ENCODE measurements at regions not wholly inside any gene's neighbourhood (a gene's known extent, or its start where the extent isn't known, plus 50 kb on each side); places are given as distances from the start of the nearest gene placed in this dataset.

DNA sequence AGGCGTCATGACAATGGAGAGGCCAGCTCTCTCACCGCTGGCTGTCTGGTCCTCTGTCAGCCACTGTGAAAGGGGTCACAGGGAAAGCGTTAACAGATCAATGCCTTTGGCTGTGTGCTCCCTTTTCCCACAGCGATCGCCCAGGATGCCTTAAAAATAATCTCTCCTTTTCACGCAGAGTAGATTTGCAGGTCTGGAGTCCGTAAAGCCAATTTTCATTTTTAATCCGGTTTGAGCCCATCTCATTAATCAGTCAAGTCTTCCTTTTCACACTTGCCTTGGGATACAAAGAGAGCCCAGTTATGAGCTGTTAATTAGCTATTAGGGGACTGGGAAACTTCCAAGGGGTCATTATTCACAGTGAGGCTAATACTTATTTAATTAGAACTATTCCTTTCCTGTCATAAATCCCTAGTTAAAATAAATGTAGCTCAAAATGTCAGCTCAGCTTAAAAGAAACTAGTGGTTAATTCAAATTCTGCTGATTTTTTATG lies 104.3 kb upstream of the RASGRP1 start:
- Histone ChIP-seq H3K27me3 (ENCODE audit: control insufficient read depth, insufficient read depth, low read length) (no peaks in the 10 kb centered on the region), H3K4me3 (ENCODE audit: low read depth, low read length) (no peak overlapping the region), H3K9me3 (ENCODE audit: control insufficient read depth in 2 of 2, low read length in 2 of 2) (no peaks in the 10 kb centered on the region), H3K4me1 (ENCODE audit: control insufficient read depth, insufficient read depth, low read length, poor library complexity, severe bottlenecking) (peaks cover 87% of the 10 kb centered on the region), H3K36me3 (ENCODE audit: control insufficient read depth, insufficient read depth, low read length) (no peaks in the 10 kb centered on the region), H3K27ac (ENCODE audit: insufficient read depth, low read length, poor library complexity, severe bottlenecking) (peak overlapping the region; percentile 96)
- Mint-ChIP-seq H3K4me1 (peaks cover 46 to 96% (median 75%) of the 10 kb centered on the region in 4 donors), H3K27ac (peak overlapping the region in 2 of 3 donors; percentile 47 to 84), H3K4me3 (peak overlapping the region in 1 of 4 donors; percentile 66), H3K9me3 (peaks cover 0 to 5% (median 0%) of the 10 kb centered on the region in 7 donors), H3K27me3 (no peaks in the 10 kb centered on the region), H3K36me3 (peaks cover 3% of the 10 kb centered on the region)
- ATAC-seq (ENCODE audit: low read depth in 2 of 2) (no peak), DNase-seq (no peak)

- peak; percentile 78 for ATAC-seq (ENCODE audit: low read depth in 2 of 2)
- Histone ChIP-seq H3K27me3 (ENCODE audit: control insufficient read depth, insufficient read depth, low read length) (no peaks in the 10 kb centered on the region), H3K36me3 (ENCODE audit: control insufficient read depth, insufficient read depth, low read length) (no peaks in the 10 kb centered on the region), H3K4me1 (ENCODE audit: control insufficient read depth, insufficient read depth, low read length, poor library complexity, severe bottlenecking) (peaks cover 90% of the 10 kb centered on the region), H3K4me3 (ENCODE audit: low read depth, low read length) (peak overlapping the region; percentile 72), H3K27ac (ENCODE audit: insufficient read depth, low read length, poor library complexity, severe bottlenecking) (peak overlapping the region; percentile 96), H3K9me3 (ENCODE audit: control insufficient read depth in 2 of 2, low read length in 2 of 2) (no peaks in the 10 kb centered on the region)
- H3K4me1 Mint-ChIP-seq, result peaks cover 45 to 93% (median 74%) of the 10 kb centered on the region in 4 donors
- peak; percentile 62 to 94 (median 89) for DNase-seq
- H3K4me3 Mint-ChIP-seq, result peak overlapping the region; percentile 38 to 85 (median 70)
- peaks cover 3% of the 10 kb centered on the region for H3K36me3 Mint-ChIP-seq
- H3K27me3 Mint-ChIP-seq, result no peaks in the 10 kb centered on the region
- peaks cover 0 to 5% (median 0%) of the 10 kb centered on the region in 7 donors for H3K9me3 Mint-ChIP-seq
- peak overlapping the region; percentile 98 to 99 (median 99) for H3K27ac Mint-ChIP-seq
These were observed 105.8 kb upstream of the RASGRP1 start for GRCh38 chr15:38670128-38671005.

DNA sequence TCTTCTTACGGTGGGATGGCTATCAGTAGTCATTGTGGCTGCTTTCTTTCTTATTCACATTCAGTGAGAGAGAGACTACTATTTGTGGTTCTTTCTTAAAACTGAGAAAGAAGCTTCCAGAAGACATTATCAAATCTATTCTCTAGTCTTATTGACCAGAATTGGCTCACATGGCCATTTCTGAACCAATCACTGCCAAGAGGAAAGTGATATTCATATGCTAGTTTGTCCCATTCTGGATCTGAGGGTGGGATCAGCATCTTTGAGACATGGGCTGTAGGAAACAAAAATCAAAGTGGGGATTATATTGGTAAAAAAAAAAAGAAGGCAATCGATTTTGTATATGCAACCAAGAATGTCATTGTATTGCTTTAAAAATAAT lies 106.4 kb upstream of the RASGRP1 start:
- no peaks in the 10 kb centered on the region for H3K9me3 ChIP-seq (ENCODE audit: control insufficient read depth in 2 of 2, low read length in 2 of 2)
- Mint-ChIP-seq H3K27ac (peak overlapping the region; percentile 98 to 99 (median 99)), H3K4me3 (peak overlapping the region; percentile 38 to 85 (median 70)), H3K4me1 (peaks cover 43 to 89% (median 70%) of the 10 kb centered on the region in 4 donors), H3K36me3 (peaks cover 3% of the 10 kb centered on the region), H3K9me3 (peaks cover 0 to 5% (median 0%) of the 10 kb centered on the region in 7 donors), H3K27me3 (no peaks in the 10 kb centered on the region)
- no peaks in the 10 kb centered on the region for H3K36me3 ChIP-seq (ENCODE audit: control insufficient read depth, insufficient read depth, low read length)
- DNase-seq (no peak), ATAC-seq (ENCODE audit: low read depth in 2 of 2) (no peak)
- H3K4me3 ChIP-seq (ENCODE audit: low read depth, low read length), result peak overlapping the region; percentile 72
- H3K4me1 ChIP-seq (ENCODE audit: control insufficient read depth, insufficient read depth, low read length, poor library complexity, severe bottlenecking), result peaks cover 84% of the 10 kb centered on the region
- H3K27me3 ChIP-seq (ENCODE audit: control insufficient read depth, insufficient read depth, low read length), result no peaks in the 10 kb centered on the region
- H3K27ac ChIP-seq (ENCODE audit: insufficient read depth, low read length, poor library complexity, severe bottlenecking), result peak overlapping the region; percentile 96

DNA sequence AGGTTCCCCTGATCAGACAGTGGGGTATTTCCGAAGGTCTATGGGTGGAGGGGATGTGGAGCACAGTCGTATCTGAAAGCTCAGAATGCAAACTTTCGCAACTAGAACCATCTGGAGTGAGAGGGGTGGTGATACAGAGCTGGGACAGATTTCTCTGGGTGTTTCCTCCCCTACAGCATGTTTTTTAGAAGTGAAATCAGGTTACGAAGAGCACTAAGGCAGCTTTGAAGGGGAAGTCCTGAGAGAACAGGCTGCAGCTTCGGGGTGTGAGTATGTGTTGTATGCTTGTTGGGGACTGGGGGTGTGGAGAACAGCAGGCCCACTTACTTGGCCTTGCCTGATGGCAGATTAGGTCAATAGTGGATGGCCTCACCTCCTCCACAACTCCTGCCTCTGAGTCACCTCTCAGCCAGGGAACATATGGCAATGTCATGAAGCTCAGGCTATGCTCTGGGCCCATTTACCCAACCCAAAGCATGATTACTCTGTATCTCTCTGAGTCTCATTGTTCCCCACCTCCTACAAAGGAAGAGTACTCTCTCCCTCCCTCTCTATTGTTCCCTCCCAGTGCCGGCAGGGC lies 107.2 kb upstream of the RASGRP1 start:
- no peaks in the 10 kb centered on the region for H3K9me3 ChIP-seq (ENCODE audit: control insufficient read depth in 2 of 2, low read length in 2 of 2)
- H3K9me3 Mint-ChIP-seq, result peaks cover 0 to 5% (median 0%) of the 10 kb centered on the region in 7 donors
- peak; percentile 54 to 58 for ATAC-seq (ENCODE audit: low read depth in 2 of 2)
- peak overlapping the region; percentile 96 for H3K27ac ChIP-seq (ENCODE audit: insufficient read depth, low read length, poor library complexity, severe bottlenecking)
- peak overlapping the region; percentile 72 for H3K4me3 ChIP-seq (ENCODE audit: low read depth, low read length)
- H3K4me3 Mint-ChIP-seq, result peak overlapping the region; percentile 38 to 85 (median 70)
- DNase-seq, result peak; percentile 41 to 89 (median 78)
- peaks cover 2% of the 10 kb centered on the region for H3K36me3 Mint-ChIP-seq
- H3K27me3 Mint-ChIP-seq, result no peaks in the 10 kb centered on the region
- H3K27me3 ChIP-seq (ENCODE audit: control insufficient read depth, insufficient read depth, low read length), result no peaks in the 10 kb centered on the region
- H3K27ac Mint-ChIP-seq, result peak overlapping the region; percentile 98 to 99 (median 99)
- peaks cover 42 to 84% (median 64%) of the 10 kb centered on the region in 4 donors for H3K4me1 Mint-ChIP-seq
- H3K36me3 ChIP-seq (ENCODE audit: control insufficient read depth, insufficient read depth, low read length), result no peaks in the 10 kb centered on the region
- H3K4me1 ChIP-seq (ENCODE audit: control insufficient read depth, insufficient read depth, low read length, poor library complexity, severe bottlenecking), result peaks cover 76% of the 10 kb centered on the region

GRCh38 chr15:38672273-38672672 lies 107.7 kb upstream of the RASGRP1 start:
- H3K36me3 ChIP-seq (ENCODE audit: control insufficient read depth, insufficient read depth, low read length), result no peaks in the 10 kb centered on the region
- H3K27ac Mint-ChIP-seq, result peak overlapping the region; percentile 98 to 99 (median 99)
- H3K9me3 ChIP-seq (ENCODE audit: control insufficient read depth in 2 of 2, low read length in 2 of 2), result no peaks in the 10 kb centered on the region
- peaks cover 71% of the 10 kb centered on the region for H3K4me1 ChIP-seq (ENCODE audit: control insufficient read depth, insufficient read depth, low read length, poor library complexity, severe bottlenecking)
- ATAC-seq (ENCODE audit: low read depth in 2 of 2) (peak; percentile 11 to 21), DNase-seq (peak in 1 of 3 donors; percentile 47)
- H3K27me3 ChIP-seq (ENCODE audit: control insufficient read depth, insufficient read depth, low read length), result no peaks in the 10 kb centered on the region
- H3K4me3 ChIP-seq (ENCODE audit: low read depth, low read length), result peak overlapping the region; percentile 72
- peak overlapping the region; percentile 96 for H3K27ac ChIP-seq (ENCODE audit: insufficient read depth, low read length, poor library complexity, severe bottlenecking)
- no peaks in the 10 kb centered on the region for H3K36me3 Mint-ChIP-seq
- H3K27me3 Mint-ChIP-seq, result no peaks in the 10 kb centered on the region
- peak overlapping the region; percentile 38 to 85 (median 70) for H3K4me3 Mint-ChIP-seq
- peaks cover 37 to 83% (median 61%) of the 10 kb centered on the region in 4 donors for H3K4me1 Mint-ChIP-seq
- H3K9me3 Mint-ChIP-seq, result peaks cover 0 to 5% (median 0%) of the 10 kb centered on the region in 7 donors

- Histone ChIP-seq H3K36me3 (ENCODE audit: control insufficient read depth, insufficient read depth, low read length) (no peaks in the 10 kb centered on the region), H3K4me3 (ENCODE audit: low read depth, low read length) (peak overlapping the region; percentile 72), H3K27me3 (ENCODE audit: control insufficient read depth, insufficient read depth, low read length) (no peaks in the 10 kb centered on the region), H3K27ac (ENCODE audit: insufficient read depth, low read length, poor library complexity, severe bottlenecking) (peak overlapping the region; percentile 96), H3K9me3 (ENCODE audit: control insufficient read depth in 2 of 2, low read length in 2 of 2) (no peaks in the 10 kb centered on the region), H3K4me1 (ENCODE audit: control insufficient read depth, insufficient read depth, low read length, poor library complexity, severe bottlenecking) (peaks cover 64% of the 10 kb centered on the region)
- no peaks in the 10 kb centered on the region for H3K27me3 Mint-ChIP-seq
- peak overlapping the region; percentile 61 to 85 (median 80) for H3K4me3 Mint-ChIP-seq
- H3K27ac Mint-ChIP-seq, result peak overlapping the region; percentile 98 to 99 (median 99)
- peaks cover 0 to 5% (median 0%) of the 10 kb centered on the region in 7 donors for H3K9me3 Mint-ChIP-seq
- peaks cover 34 to 82% (median 59%) of the 10 kb centered on the region in 4 donors for H3K4me1 Mint-ChIP-seq
- peak; percentile 9 for ATAC-seq (ENCODE audit: low read depth in 2 of 2)
- peak in 1 of 3 donors; percentile 75 for DNase-seq
- H3K36me3 Mint-ChIP-seq, result no peaks in the 10 kb centered on the region
These were observed 108.4 kb upstream of the RASGRP1 start for GRCh38 chr15:38672814-38673670.

GRCh38 chr15:38674448-38674847 lies 109.8 kb upstream of the RASGRP1 start:
- Mint-ChIP-seq H3K36me3 (no peaks in the 10 kb centered on the region), H3K9me3 (peaks cover 0 to 5% (median 1%) of the 10 kb centered on the region in 7 donors), H3K27ac (peak overlapping the region; percentile 31 to 87 (median 74)), H3K4me1 (peaks cover 35 to 75% (median 62%) of the 10 kb centered on the region in 4 donors), H3K4me3 (peak overlapping the region in 3 of 4 donors; percentile 10 to 52 (median 47)), H3K27me3 (no peaks in the 10 kb centered on the region)
- H3K4me3 ChIP-seq (ENCODE audit: low read depth, low read length), result peak overlapping the region; percentile 29
- no peaks in the 10 kb centered on the region for H3K9me3 ChIP-seq (ENCODE audit: control insufficient read depth in 2 of 2, low read length in 2 of 2)
- peaks cover 56% of the 10 kb centered on the region for H3K4me1 ChIP-seq (ENCODE audit: control insufficient read depth, insufficient read depth, low read length, poor library complexity, severe bottlenecking)
- no peaks in the 10 kb centered on the region for H3K27me3 ChIP-seq (ENCODE audit: control insufficient read depth, insufficient read depth, low read length)
- peak overlapping the region; percentile 58 for H3K27ac ChIP-seq (ENCODE audit: insufficient read depth, low read length, poor library complexity, severe bottlenecking)
- ATAC-seq (ENCODE audit: low read depth in 2 of 2), result no peak
- no peaks in the 10 kb centered on the region for H3K36me3 ChIP-seq (ENCODE audit: control insufficient read depth, insufficient read depth, low read length)
- peak in 1 of 3 donors; percentile 27 for DNase-seq
